GM23248 (cell line): ENCODE measurements at regions not wholly inside any gene's neighbourhood (a gene's known extent, or its start where the extent isn't known, plus 50 kb on each side); places are given as distances from the start of the nearest gene placed in this dataset.
A peak's percentile ranks its signal among the peaks of the same experiment; 100 is the strongest.

Source experiments
- DNase-seq: peaks from one replicate; pipeline ENCODE4 v3.0.0-alpha.2; 2015
- H2AFZ ChIP-seq: fragments of 200-600 bp; sonication (generic); 2 replicates; pipeline ENCODE4 v1.6.1; 2016; ENCODE audit warnings: antibody characterized with exemption
- H3F3A ChIP-seq: fragments of 200-600 bp; sonication (generic); 2 replicates; pipeline ENCODE4 v1.6.1; 2016; ENCODE audit warnings: mild to moderate bottlenecking, antibody characterized with exemption, mixed run types; ENCODE audit not compliant: insufficient read depth
- H3K27ac ChIP-seq: fragments of 200-600 bp; sonication (generic); 2 replicates; pipeline ENCODE4 v1.5.1; 2016; ENCODE audit warnings: mild to moderate bottlenecking
- H3K27me3 ChIP-seq: fragments of 200-600 bp; sonication (generic); replicated peaks from 2 replicates; pipeline ENCODE4 v1.6.1; 2016; ENCODE audit warnings: mild to moderate bottlenecking; ENCODE audit not compliant: insufficient read depth
- H3K36me3 ChIP-seq: fragments of 200-600 bp; sonication (generic); 2 replicates; pipeline ENCODE4 v1.6.1; 2016; ENCODE audit warnings: low read depth, mild to moderate bottlenecking
- H3K4me1 ChIP-seq: fragments of 200-600 bp; sonication (generic); 2 replicates; pipeline ENCODE4 v1.6.1; 2016; ENCODE audit warnings: mild to moderate bottlenecking; ENCODE audit not compliant: insufficient read depth
- H3K4me2 ChIP-seq: fragments of 200-600 bp; sonication (generic); one replicate; pipeline ENCODE4 v1.6.1; 2016; ENCODE audit warnings: mild to moderate bottlenecking; ENCODE audit not compliant: unreplicated experiment
- H3K4me3 ChIP-seq: fragments of 200-600 bp; sonication (generic); 2 replicates; pipeline ENCODE4 v1.5.1; 2016; ENCODE audit warnings: mild to moderate bottlenecking
- H3K79me2 ChIP-seq: fragments of 200-600 bp; sonication (generic); 2 replicates; pipeline ENCODE4 v1.6.1; 2016; ENCODE audit warnings: mild to moderate bottlenecking; ENCODE audit not compliant: insufficient read depth
- H3K9ac ChIP-seq: fragments of 200-600 bp; sonication (generic); 2 replicates; pipeline ENCODE4 v1.6.1; 2016; ENCODE audit warnings: mild to moderate bottlenecking
- H3K9me2 ChIP-seq: fragments of 200-600 bp; sonication (generic); 2 replicates; pipeline ENCODE4 v1.6.1; 2016; ENCODE audit warnings: mixed run types, mild to moderate bottlenecking, moderate library complexity; ENCODE audit not compliant: insufficient read depth
- H3K9me3 ChIP-seq: fragments of 200-600 bp; sonication (generic); one replicate; pipeline ENCODE4 v1.6.1; 2017; ENCODE audit warnings: low read depth
- H4K20me1 ChIP-seq: fragments of 200-600 bp; sonication (generic); 2 replicates; pipeline ENCODE4 v1.6.0; 2016; ENCODE audit not compliant: insufficient read depth
- EZH2 ChIP-seq: fragments of 200-600 bp; sonication (generic); IDR thresholded peaks from 2 replicates; pipeline ENCODE4 v1.6.1; 2018; ENCODE audit warnings: antibody characterized with exemption, mild to moderate bottlenecking; ENCODE audit not compliant: insufficient read depth, poor library complexity, severe bottlenecking
- EZH2phosphoT487 ChIP-seq: fragments of 200-600 bp; sonication (generic); IDR thresholded peaks from 2 replicates; pipeline ENCODE4 v1.6.1; 2018; ENCODE audit warnings: antibody characterized with exemption, moderate library complexity, mild to moderate bottlenecking, low read depth; ENCODE audit not compliant: insufficient read depth
- WGBS, 2 experiments: methylation state at CpG; one replicate each; pipeline ENCODE4 v1.1.6; 2015 to 2017; ENCODE audit warnings: low lambda C conversion rate in 2 of 2, low coverage in 1 of 2; ENCODE audit errors: missing lambda C conversion rate in 2 of 2; 5-methylcytosine and 5-hydroxymethylcytosine counted together
- in situ Hi-C: fragments of 300-500 bp; cut with MboI; formaldehyde crosslinking; loops from 2 replicates; pipeline ENCODE4 v1.15.0; 2020

DNA sequence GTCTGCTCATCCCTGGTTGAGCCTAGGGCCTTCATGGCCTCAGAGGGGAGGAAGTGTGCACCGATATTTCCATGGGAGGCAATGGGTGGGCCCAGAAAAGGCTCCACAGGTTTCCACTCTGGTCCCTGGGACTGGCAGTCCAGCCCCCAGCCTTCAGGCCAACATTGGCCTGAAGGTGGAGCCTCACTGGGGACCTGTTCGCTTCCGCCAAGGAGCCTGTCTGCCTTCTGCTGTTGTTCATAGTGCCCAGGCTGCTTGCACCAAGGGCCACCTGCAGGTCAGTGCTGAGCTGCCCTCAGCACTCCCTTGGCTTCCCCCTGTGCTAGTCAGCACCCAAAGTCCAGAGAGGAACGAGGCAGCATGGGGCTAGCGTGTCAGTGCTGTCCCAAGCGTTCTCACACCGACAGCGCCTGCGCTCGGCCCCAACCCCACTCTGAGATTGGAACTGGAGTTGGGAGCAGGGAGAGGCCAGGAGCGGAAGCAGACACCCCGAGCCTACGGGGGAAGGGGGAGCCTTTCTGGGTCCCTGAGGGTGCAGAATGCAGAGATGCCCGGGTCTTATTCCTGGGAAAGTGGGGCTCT is 720.7 kb downstream of the PCDH18 start:
- no peak for DNase-seq
- Histone ChIP-seq H2AFZ (no peak overlapping the region), H3K4me1 (no peaks in the 10 kb centered on the region), H3F3A (no peaks in the 10 kb centered on the region), H3K27ac (no peak overlapping the region), H3K9me3 (no peaks in the 10 kb centered on the region), H3K27me3 (no peaks in the 10 kb centered on the region), H3K9me2 (no peaks in the 10 kb centered on the region), H3K4me2 (no peak overlapping the region), H3K4me3 (no peak overlapping the region), H3K36me3 (no peaks in the 10 kb centered on the region), H3K9ac (no peak overlapping the region), H3K79me2 (no peaks in the 10 kb centered on the region), H4K20me1 (no peaks in the 10 kb centered on the region)
- 65 to 72% methylated on average over 14 of the region's 14 CpGs for WGBS, 2 experiments
- TF ChIP-seq EZH2phosphoT487 (no peak), EZH2 (no peak)
- in situ Hi-C loops, result no loop called here

DNA sequence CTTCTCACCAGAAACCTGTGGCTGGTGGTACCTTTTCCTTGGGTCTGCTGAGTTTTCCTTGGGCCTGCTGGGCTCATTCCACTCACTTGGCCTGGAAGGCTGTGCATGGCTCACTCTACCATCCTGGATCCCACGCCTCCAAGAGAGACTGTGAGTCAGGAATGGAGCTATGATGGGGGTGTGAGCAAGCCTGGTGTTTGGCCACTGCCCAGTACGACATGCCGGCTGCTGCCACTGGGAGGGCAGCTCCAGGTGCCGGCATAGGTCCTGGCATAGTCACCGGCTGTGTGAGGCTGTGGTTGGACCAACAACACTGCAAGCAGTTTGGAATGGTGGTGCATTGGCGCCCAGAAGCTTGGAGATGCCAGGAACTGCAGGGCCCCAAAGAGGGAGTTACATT is 721.7 kb downstream of the PCDH18 start:
- Histone ChIP-seq H3K27me3 (no peaks in the 10 kb centered on the region), H3F3A (no peaks in the 10 kb centered on the region), H3K79me2 (no peaks in the 10 kb centered on the region), H3K4me2 (no peak overlapping the region), H2AFZ (no peak overlapping the region), H3K9me3 (no peaks in the 10 kb centered on the region), H3K9me2 (no peaks in the 10 kb centered on the region), H4K20me1 (no peaks in the 10 kb centered on the region), H3K27ac (no peak overlapping the region), H3K36me3 (no peaks in the 10 kb centered on the region), H3K9ac (no peak overlapping the region), H3K4me1 (no peaks in the 10 kb centered on the region), H3K4me3 (no peak overlapping the region)
- 33 to 41% methylated on average over 6 of the region's 6 CpGs for WGBS, 2 experiments
- in situ Hi-C loops, result no loop called here
- no peak for TF ChIP-seq EZH2phosphoT487
- no peak for TF ChIP-seq EZH2
- peak; percentile 30 for DNase-seq

DNA sequence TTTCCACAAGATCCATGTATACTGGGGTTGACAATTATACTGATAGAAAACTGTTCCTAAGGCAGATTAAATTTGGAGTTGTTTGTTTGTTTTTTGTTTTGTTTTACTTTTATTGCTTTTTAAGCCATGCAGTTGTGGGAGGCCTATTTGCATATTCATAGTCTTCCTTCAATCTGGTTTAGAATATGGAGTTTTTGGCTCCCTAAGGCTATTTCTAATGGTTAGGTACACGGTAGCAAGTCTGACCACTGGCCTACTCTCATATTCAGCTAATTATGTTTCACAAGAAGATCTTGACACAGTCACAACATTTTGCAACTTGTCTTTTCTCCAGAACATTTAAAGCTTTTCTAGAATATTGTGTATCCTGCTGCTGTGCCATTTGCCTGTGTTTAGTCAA is 725.5 kb downstream of the PCDH18 start:
- Histone ChIP-seq H3K4me1 (no peaks in the 10 kb centered on the region), H3K79me2 (no peaks in the 10 kb centered on the region), H3F3A (no peaks in the 10 kb centered on the region), H4K20me1 (no peaks in the 10 kb centered on the region), H3K9me3 (no peaks in the 10 kb centered on the region), H3K36me3 (no peaks in the 10 kb centered on the region), H3K9ac (no peak overlapping the region), H3K4me3 (no peak overlapping the region), H3K27ac (no peak overlapping the region), H3K4me2 (no peak overlapping the region), H3K9me2 (no peaks in the 10 kb centered on the region), H3K27me3 (no peaks in the 10 kb centered on the region), H2AFZ (no peak overlapping the region)
- WGBS, 2 experiments, result 26 to 33% methylated on average over 1 of the region's 1 CpG
- no peak for DNase-seq
- in situ Hi-C loops, result no loop called here
- TF ChIP-seq EZH2, result no peak
- no peak for TF ChIP-seq EZH2phosphoT487

DNA sequence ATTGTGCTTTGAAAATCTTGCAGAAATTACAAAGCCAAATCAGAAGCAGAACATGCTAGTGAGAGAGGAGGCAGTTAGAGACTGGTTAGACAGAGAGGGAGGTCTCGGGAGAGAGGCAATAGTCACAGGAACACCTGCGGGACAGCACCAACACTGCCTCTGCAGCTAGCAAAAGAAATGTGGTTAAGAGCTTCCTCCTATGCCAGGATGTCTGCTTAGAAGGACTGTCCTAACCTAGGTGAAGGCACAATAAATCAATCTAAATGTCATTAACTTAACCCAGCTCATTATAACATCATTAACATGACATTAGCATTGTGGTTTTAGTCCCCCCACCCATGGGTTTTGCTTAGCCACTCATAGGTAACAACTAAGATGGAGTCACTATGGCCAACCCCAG is 726.7 kb downstream of the PCDH18 start:
- H3K9ac ChIP-seq, result no peak overlapping the region
- no peak overlapping the region for H3K27ac ChIP-seq
- no peak for DNase-seq
- no peaks in the 10 kb centered on the region for H4K20me1 ChIP-seq
- H2AFZ ChIP-seq, result no peak overlapping the region
- H3K9me3 ChIP-seq, result no peaks in the 10 kb centered on the region
- 42 to 62% methylated on average over 2 of the region's 2 CpGs for WGBS, 2 experiments
- H3K4me3 ChIP-seq, result no peak overlapping the region
- in situ Hi-C loops, result no loop called here
- H3K36me3 ChIP-seq, result no peaks in the 10 kb centered on the region
- H3K79me2 ChIP-seq, result no peaks in the 10 kb centered on the region
- H3K4me1 ChIP-seq, result no peaks in the 10 kb centered on the region
- no peak overlapping the region for H3K4me2 ChIP-seq
- H3K27me3 ChIP-seq, result no peaks in the 10 kb centered on the region
- no peaks in the 10 kb centered on the region for H3K9me2 ChIP-seq
- no peaks in the 10 kb centered on the region for H3F3A ChIP-seq
- TF ChIP-seq EZH2phosphoT487, result no peak

DNA sequence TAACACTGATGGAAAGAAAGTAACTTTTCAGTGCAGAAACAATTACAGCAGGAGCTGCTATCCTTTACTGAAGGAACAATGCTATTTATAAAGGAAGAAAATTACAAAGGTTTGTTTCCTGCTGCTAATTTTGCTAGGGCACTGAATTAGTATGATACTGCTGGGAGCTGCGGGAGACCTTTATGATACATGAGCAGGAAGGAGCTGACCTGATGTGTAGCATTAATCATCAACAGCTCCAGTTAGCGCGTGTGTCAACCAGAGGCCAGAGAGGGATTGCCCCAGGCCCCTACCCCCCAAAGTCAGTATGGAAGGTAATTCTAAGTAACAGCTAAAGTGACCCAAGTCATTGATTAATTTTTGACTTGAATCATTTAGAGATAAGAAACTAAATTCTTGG is 728.9 kb downstream of the PCDH18 start:
- Histone ChIP-seq H3K9ac (no peak overlapping the region), H3K4me2 (no peak overlapping the region), H3K27ac (no peak overlapping the region), H3K9me3 (no peaks in the 10 kb centered on the region), H3K79me2 (no peaks in the 10 kb centered on the region), H4K20me1 (no peaks in the 10 kb centered on the region), H3K4me1 (no peaks in the 10 kb centered on the region), H3F3A (no peaks in the 10 kb centered on the region), H2AFZ (no peak overlapping the region), H3K9me2 (no peaks in the 10 kb centered on the region), H3K36me3 (no peaks in the 10 kb centered on the region), H3K4me3 (no peak overlapping the region), H3K27me3 (no peaks in the 10 kb centered on the region)
- TF ChIP-seq EZH2, result no peak
- no peak for TF ChIP-seq EZH2phosphoT487
- no peak for DNase-seq
- in situ Hi-C loops, result no loop called here
- 38 to 41% methylated on average over 3 of the region's 3 CpGs for WGBS, 2 experiments
